Islet of Langerhans (tissue), 1 donor: ENCODE measurements at regions not wholly inside any gene's neighbourhood (a gene's known extent, or its start where the extent isn't known, plus 50 kb on each side); places are given as distances from the start of the nearest gene placed in this dataset.

Experiments used
- FAIRE-seq: peaks from one replicate; lab custom pipeline; 2011; peaks lifted over from hg19 to GRCh38; lab: Jason Lieb, UNC

GRCh38 chr3:69568951-69569350, 170.3 kb upstream of the MITF start:
- FAIRE-seq: no peak

- no peak for FAIRE-seq
Observed at GRCh38 chr3:69568458-69568857, 170.8 kb upstream of the MITF start.

DNA sequence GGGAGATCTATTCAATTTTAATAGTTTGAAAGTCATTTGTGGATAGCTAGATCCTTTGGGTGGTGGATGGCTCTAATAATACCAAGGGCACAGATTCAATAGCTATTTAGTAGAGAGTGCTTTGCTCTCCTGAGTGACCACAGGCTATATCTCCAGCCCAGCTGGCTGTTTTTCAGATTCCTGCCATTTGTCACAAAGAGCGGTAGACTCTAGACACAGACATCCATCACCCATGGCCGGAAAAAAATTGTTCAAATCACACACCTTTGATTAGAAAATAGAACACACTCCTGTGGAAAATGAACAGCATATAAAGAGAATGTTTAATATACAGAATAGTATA, 171.6 kb upstream of the MITF start:
- FAIRE-seq: no peak

- FAIRE-seq: no peak
Observed at GRCh38 chr3:69567023-69567709, 172.1 kb upstream of the MITF start.

- no peak for FAIRE-seq
Observed at GRCh38 chr3:69566275-69566674, 173.0 kb upstream of the MITF start.

DNA sequence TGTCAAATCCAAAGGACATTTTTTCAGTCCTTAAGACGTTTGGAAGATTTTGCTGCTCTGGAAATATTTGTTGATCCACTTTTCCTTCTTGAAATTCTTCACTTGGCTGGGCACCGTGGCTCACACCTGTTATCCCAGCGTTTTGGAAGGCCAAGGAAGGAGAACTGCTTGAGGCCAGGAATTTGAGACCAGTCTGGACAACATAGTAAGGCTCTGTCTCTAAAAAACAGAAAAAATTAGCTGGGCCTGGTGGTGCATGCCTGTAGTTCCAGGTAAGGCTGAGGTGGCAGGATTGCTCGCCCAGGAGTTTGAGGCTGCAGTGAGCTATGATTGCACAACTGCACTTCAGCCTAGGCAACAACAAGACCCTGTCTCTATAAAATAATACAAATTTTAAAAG, 173.9 kb upstream of the MITF start:
- no peak for FAIRE-seq

DNA sequence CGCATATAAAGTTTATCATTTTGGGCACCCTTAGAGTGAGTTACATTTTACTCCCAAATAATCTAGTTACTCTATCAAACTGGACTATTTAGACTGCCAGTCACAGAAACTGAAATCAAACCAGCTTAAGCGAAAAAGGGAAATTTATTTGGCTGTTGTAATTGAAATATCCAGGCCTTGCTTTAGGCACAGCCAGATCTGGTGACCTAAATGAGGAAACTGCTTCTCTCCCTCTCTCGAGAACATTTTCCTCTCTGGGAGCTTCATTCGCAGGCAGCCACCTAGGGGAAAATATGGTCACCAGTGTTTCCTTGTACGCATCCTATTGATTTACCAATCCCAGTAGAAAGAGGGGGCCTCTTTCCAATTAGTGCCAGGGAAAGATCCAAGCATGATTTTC, 175.3 kb upstream of the MITF start:
- FAIRE-seq: no peak

GRCh38 chr3:69563151-69563550, 176.1 kb upstream of the MITF start:
- FAIRE-seq: no peak

DNA sequence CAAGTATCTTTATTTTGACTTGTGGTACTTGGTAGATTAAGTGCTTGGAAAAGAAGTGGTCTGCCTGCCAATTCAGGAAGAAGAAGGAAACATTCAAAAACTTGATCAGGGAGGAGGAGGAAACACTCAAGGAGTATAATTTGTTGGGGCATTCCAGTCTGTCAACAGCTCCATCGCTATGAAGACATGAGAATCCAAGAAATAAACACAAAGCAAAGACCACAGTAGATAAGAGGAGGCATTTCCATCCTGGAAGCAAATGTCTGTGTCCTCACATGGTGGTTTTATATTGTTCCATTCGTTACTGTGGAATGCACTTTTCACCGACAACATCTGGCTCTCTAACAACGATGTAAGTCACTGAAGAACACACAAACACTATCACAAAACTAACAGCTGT, 176.1 kb upstream of the FRMD4B start:
- FAIRE-seq: no peak

- no peak for FAIRE-seq
Observed at GRCh38 chr3:69560818-69561217, 174.9 kb upstream of the FRMD4B start.

GRCh38 chr3:69560116-69560515, 174.2 kb upstream of the FRMD4B start:
- no peak for FAIRE-seq

- no peak for FAIRE-seq
Observed at GRCh38 chr3:69558912-69559311, 173.0 kb upstream of the FRMD4B start.

DNA sequence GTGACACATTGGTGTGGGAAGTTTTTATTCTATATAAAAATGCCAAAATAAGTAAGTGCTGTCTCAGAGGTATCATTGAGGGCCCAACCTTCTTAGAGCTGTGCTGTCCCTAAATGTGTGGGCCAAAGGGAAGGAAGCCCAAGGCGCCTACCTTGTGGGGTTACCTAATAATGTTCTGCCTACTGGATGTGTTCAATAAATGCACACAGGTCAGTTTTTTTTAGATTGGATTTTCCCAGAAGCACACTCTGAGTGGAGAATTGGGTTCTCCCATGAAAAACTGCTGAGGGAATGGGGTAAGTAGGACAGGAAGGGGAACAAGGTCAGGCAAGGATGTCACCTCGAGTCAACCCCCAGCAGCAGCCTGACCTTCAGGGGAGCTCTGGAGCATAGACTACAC, 168.7 kb upstream of the FRMD4B start:
- FAIRE-seq: no peak

- FAIRE-seq: no peak
Observed at GRCh38 chr3:69553888-69554287, 168.0 kb upstream of the FRMD4B start.

DNA sequence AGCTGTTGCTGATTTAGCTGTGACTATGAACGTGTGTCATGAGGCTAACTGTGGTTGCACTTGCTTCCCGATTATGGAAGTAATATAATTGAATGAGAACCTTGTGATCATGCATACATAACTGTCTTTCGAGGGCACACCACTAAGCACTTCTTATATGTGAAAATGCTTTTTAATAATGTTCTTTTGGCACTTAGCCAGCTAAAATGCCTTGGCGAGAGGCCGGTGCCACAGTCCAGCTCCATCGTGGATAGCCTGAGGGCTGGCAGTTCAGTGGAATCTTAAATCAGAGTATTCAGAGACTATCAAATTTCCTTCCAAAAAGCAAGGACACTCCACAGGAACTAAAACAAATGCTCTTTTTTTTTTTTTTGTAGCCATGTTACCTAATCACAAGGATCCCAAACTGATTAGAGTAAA, 161.6 kb upstream of the FRMD4B start:
- FAIRE-seq: no peak

DNA sequence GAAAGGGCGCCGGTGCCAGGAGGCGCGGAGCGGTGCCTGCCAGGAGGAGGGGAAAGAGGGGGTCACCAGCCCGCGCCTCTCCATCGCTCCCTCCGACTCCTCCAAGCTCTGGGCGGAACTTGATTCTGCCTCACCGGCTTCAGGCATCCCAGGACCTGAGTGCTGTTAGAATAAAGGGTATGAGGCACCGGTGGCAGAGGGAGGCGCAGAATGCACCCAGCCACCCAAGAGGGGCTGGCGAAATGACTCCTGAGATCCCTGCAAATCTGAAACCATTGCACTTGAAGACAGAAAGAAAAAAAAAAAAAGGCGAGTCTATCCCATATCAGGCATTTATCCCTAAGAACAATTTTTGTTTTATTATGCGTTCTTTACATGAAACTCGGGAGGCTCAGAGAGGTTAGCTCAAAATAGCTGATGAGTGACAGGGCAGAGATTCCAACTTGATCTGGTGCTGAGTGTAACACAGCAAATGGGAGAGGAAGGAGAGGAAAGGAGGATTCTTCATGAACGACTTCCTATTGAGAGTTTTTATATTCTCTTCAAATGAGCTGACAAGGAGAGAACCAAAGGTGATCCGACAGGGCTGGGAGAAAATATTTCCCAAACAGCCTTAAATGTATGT, 157.0 kb upstream of the FRMD4B start:
- FAIRE-seq: no peak

GRCh38 chr3:69542089-69542804, 156.4 kb upstream of the FRMD4B start:
- no peak for FAIRE-seq

DNA sequence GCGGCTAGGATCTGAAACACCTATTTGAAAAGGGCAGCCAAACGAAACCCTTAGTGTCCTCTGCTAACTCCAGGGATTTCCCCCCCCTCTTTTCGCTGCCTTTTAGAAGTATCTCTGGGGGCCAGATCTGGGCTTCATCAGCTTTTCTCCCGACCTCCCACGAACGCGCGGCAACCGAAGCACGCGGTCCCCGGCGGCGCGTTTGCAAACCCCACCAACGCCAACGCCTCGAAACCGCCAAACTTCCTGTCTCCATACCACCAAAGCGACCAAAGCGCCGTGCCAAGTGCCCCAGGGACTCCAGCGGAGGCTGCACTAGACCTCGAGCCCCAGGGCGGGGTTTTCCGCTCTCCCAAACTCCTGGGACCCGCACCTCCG, 155.8 kb upstream of the FRMD4B start:
- no peak for FAIRE-seq

GRCh38 chr3:69540706-69541581, 155.1 kb upstream of the FRMD4B start:
- FAIRE-seq: no peak

DNA sequence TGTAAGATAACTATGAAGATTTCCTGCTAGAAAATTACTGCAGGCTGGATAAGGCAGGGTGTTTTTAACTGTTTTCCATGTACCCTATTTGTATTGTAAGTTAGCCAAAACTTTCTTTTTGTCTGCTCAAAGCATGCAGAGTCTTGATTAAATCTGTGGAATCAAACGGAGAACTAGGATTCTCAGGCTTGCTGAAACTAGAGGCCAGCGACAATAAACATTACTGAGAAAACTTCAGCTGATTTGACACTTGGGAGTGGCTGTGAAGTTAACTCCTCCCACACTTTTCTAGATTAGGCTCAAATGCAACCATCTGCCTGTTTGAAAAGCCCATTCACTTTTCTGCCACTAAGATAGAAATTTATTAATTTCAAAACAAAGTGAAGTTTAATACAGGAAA, 153.2 kb upstream of the FRMD4B start:
- no peak for FAIRE-seq

DNA sequence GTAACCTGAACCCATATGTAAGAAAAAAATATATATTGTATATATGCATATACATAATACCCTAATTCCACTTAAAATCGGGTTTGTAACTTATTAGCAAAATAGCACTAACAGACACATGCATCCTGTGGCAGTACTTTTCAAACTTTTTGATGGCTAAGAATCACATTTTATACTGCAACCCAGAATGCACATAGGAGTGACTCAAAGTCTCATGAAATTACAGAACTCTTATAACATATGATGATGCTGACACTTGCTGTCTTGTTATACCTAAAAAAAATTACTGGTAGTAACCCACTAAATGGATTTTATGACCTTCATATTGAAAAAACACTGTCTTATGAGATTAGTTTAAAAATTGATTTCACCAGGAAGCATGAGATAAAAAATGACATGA, 152.4 kb upstream of the FRMD4B start:
- no peak for FAIRE-seq

GRCh38 chr3:69536306-69537020, 150.6 kb upstream of the FRMD4B start:
- no peak for FAIRE-seq
